GM18867 (cell line): ENCODE measurements at regions not wholly inside any gene's neighbourhood (a gene's known extent, or its start where the extent isn't known, plus 50 kb on each side); places are given as distances from the start of the nearest gene placed in this dataset.
A peak's percentile ranks its signal among the peaks of the same experiment; 100 is the strongest.

Source experiments
- ATAC-seq: cut with Tn5 transposase; IDR thresholded peaks from one replicate; pipeline ENCODE4 v1.9.1; 2021; ENCODE audit warnings: mild to moderate bottlenecking, moderate library complexity; ENCODE audit not compliant: unreplicated experiment

- ATAC-seq = no peak
These were observed 91.3 kb upstream of the GPR45 start for GRCh38 chr2:105150231-105150630.

GRCh38 chr2:105154119-105154818 is 87.3 kb upstream of the GPR45 start:
- no peak for ATAC-seq

DNA sequence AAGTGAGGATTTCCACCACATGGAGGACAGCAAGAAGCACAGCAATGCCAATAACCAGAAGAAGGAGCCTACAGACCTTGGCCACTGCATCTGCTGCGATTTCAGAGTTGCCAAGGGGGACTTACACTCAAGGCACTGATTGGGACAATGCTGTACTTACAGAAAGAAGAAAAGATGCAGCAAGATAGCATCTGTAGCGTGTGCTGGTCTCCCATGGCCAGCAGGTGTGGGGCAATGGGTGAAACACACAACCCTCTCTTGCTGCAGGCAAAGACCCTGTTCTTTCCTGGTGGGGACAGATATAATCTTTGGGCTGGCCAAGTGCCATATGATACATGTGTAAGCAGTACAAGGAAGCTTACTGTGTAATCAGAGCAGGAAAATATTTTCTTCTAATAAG is 85.4 kb upstream of the GPR45 start:
- ATAC-seq = no peak

- no peak for ATAC-seq
These were observed 83.5 kb upstream of the GPR45 start for GRCh38 chr2:105158002-105158401.

DNA sequence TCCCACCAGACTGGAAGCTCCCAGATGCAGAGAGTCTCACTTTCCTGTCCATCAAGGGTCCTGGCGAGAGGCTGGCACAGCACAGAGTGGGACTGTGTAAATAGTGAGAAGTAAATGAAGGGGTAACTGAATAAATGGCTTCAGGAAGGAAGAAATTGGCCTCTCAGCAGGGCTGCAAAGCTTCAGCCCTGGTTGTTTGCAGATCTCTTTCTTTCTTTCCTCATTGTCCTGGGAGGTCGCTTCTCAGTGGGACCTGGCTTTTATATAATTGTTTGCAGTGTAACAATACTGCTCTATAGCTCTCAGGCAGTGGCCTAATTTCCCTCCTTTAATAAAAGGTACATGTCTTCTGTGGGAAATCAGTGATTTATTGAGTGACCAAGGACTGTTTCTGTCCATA is 74.9 kb upstream of the GPR45 start:
- no peak for ATAC-seq

- no peak for ATAC-seq
These were observed 73.0 kb upstream of the GPR45 start for GRCh38 chr2:105168543-105168942.

DNA sequence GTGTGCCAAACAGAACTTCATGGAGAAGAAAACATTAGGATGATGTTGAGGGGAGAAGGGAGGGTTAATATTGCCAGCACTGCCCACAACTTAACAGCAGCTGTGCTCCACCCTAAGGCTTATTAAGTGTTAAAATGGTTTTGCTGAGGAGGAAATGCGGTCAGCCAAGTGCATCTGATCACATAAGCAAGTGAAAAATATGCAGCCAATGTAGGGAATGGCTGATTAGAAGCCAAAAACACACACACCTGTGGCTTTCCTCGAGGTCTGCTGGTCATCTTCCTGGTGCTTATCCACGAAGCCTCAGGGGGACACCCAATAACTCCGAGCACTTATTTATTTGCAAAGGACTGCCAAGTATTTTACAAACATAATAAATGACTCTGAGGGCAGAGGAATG is 66.3 kb upstream of the GPR45 start:
- no peak for ATAC-seq

DNA sequence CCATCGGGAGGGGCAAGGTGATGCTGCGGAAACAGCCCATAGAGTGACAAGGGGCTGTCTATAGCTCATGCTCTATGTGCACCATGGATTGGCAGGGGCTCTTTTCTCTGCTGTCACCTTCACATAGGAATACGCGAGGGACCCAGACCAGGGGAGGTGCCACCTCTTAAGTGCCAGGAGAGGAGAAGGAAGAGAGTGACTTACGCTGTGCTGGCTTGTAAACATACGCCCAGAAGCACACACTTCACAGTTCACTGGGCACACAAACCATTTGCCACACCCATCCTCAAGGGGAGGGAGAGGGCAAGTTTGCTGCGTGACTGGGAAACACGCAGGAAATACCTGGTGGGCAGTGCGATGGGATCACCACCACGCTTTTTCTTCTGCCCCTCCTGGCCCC is 65.1 kb upstream of the GPR45 start:
- ATAC-seq = no peak

DNA sequence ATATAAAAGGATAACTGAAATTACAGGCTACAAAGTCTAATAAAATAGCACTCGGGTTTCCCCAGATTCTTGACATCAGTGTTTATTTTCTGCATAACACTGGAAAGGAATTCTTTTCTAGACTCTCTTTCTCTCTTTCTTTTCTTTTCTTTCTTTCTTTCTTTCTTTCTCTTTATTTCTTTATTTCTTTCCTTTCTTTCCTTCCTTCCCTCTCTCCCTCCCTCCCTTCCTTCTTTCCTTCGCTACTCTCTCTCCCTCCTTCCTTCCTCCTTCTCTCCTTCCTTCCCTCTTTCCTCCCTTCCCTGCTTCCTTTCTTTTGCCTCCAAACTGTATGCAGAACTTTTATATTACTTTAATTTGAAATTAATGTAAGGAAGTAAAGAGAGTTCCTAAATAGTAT is 64.5 kb upstream of the GPR45 start:
- no peak for ATAC-seq

DNA sequence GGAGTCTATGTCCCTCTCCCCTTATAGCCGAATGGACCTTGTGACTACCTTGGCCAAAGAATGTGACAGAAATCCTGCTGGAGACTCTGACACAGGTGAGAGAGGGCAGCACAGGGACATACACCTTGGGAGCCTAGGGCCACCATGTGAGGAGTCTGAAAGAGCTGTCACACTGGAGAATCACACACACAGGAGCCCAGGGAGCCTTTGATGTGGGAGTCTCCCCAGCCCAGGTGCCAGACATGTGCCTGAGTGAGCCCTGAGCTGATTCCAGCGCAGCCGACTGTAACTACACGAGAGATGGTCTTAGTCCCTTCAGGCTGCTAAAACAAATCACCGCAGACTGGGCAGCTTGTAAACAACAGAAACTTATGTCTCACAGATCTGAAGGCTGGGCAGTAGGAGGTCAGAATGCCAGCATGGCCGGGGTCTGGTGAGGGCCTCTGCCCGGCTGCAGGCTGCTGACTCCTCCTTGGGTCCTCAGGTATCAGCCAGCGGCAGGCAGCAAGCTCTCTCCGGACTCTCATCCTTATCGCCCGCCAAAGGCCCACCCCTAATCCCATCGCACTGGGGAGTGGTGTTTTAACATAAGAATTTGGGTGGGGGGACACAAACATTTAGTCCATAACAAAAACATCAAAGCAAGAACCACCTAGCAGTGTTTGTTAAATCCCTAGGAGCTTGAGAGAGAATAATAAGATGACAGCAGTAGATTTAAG is 63.8 kb upstream of the GPR45 start:
- no peak for ATAC-seq

- no peak for ATAC-seq
These were observed 61.8 kb upstream of the GPR45 start for GRCh38 chr2:105179469-105180372.

DNA sequence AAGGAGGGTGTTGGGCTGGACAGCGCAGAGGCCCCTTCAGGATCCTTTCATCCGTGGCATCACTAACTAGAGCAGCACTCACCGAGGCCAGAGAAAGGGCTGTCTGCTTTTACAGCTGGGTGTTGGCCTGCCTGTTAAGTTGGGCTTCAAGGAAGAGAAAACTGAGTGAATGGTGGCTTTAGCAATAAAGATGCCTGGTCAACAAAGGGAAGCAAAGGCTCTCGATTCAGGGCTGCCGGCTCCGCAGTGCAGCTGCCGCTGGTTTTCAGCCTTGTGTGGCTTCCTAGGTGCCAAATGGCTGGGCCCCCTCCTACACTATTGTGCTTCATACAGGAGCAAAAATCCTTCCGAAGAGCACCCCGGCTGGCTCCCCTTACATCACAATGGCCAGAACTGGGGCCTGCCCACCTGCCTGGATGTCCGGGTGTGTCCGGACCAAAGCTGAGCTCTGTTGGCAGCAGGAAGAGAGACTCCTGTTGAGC is 61.0 kb upstream of the GPR45 start:
- ATAC-seq = no peak

- ATAC-seq = no peak
These were observed 60.3 kb upstream of the GPR45 start for GRCh38 chr2:105181282-105181681.

- ATAC-seq = no peak
These were observed 57.8 kb upstream of the GPR45 start for GRCh38 chr2:105183555-105184323.

DNA sequence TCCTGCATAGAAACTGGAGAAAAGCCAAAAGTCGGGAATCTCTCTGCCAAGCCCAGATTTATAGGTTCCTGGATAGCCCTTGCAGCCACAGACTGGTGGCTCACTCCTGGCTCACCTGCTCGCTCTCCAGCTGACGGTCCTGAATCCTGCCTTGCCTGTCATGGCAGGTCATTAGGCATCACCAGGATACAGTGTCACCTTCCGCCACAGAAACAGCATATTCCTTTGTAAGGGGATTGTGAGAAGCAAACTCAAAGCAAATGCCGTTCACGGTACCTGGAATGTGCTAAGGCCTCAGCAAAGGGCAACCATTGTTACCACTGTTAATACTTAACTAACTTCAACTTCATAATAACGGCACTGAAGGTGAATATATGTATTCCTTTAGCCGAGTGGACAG is 57.1 kb upstream of the GPR45 start:
- no peak for ATAC-seq

- ATAC-seq = no peak
These were observed 54.5 kb upstream of the GPR45 start for GRCh38 chr2:105186967-105187498.

DNA sequence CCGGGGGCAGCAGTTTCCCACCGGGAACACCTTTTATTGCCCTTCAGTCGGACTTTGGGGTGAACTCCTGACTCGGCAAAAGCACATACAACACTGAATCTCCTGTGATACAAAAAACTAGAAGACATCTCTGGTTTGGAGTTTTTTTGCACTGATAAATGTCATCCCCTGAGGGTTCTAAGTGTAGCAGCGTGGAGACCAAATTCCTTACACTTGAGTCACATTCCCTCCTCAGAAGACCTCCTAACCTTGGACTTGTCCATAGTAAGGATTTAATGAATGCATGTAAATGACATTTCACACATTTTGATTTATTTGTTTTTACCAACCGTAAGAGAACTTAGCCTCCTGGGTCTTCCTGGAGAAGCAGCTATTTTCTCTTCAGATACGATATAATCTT is 54.0 kb upstream of the GPR45 start:
- no peak for ATAC-seq

DNA sequence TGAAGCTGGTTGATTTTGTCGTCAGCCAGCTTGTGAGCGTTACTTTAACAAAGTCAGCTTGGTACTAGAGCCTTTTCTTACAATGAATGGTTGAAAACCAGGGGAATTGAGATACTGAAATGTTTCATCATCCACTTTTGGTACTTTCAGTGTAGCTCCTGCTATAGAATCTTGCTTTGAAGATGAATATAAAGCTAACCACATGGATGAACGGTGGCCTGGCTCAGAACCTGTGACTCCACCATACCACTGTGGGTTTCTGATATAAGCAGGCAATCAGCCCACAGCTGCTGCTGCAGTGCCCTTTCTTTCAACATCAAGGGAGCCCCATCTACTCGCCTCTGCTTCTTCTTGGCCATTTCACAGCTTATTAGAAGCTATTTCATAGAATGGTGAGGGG is 53.2 kb upstream of the GPR45 start:
- ATAC-seq = peak; percentile 60
